K562 (cell line): ENCODE measurements at regions not wholly inside any gene's neighbourhood (a gene's known extent, or its start where the extent isn't known, plus 50 kb on each side); places are given as distances from the start of the nearest gene placed in this dataset.

Source experiments
- ATAC-seq: fragments of 200-7000 bp; cut with Tn5 transposase; 3 replicates; pipeline ENCODE4 v1.9.1; 2020; ENCODE audit warnings: moderate library complexity
- BruUV-seq: library from RNA; stranded (reverse); fragments of 400-500 nt; replicated peaks from 2 replicates; lab custom pipeline; 2021; lab: Mats Ljungman, UMichigan
- CTCF ChIA-PET: fragments of 300-600 bp; formaldehyde crosslinking; extraction: SDS; loops from one replicate; lab custom pipeline; 2021; ENCODE audit warnings: low intra/inter-chr PET ratio; lab: Yijun Ruan, JAX
- POLR2A ChIA-PET: fragments of 300-600, 350-650 bp; sonication (Branson Sonifier 250); formaldehyde crosslinking; extraction: SDS; loops from one replicate; lab custom pipeline; 2021; ENCODE audit warnings: antibody characterized with exemption, inconsistent platforms; lab: Yijun Ruan, JAX
- DNase-seq, 4 experiments: peaks; one replicate each; pipeline versions ENCODE4 v3.0.0 to v3.0.0-alpha.2; 2011 to 2018; ENCODE audit warnings: low spot score in 3 of 4, mixed read lengths in 3 of 4; ENCODE audit errors: extremely low read depth in 1 of 4
- FAIRE-seq: peaks from 2 replicates; lab custom pipeline; 2011; peaks lifted over from hg19 to GRCh38; lab: Jason Lieb, UNC
- H2AFZ ChIP-seq: 2 replicates; pipeline ENCODE4 v1.6.0; 2011; ENCODE audit warnings: low read depth, low read length, control low read depth, inconsistent platforms
- H3K27ac ChIP-seq: fragments of 200-600 bp; 3 replicates; pipeline ENCODE4 v1.8.0; 2011; ENCODE audit warnings: low read depth, mild to moderate bottlenecking, control low read depth, inconsistent platforms, low read length, moderate library complexity, mixed read lengths; ENCODE audit errors: extremely low read depth
- H3K27me3 ChIP-seq, 2 experiments: fragments of 300-600 bp in 1 of 2; 2 replicates in 1 of 2; 3 replicates in 1 of 2; pipeline versions ENCODE4 v1.6.0 to v1.8.0; 2011; ENCODE audit warnings: inconsistent platforms in 2 of 2, low read length in 2 of 2, mild to moderate bottlenecking in 1 of 2, mixed read lengths in 1 of 2, moderate library complexity in 1 of 2; ENCODE audit not compliant: control insufficient read depth in 2 of 2, insufficient read depth in 2 of 2
- H3K36me3 ChIP-seq: fragments of 300-600 bp; 3 replicates; pipeline ENCODE4 v1.8.0; 2011; ENCODE audit warnings: mild to moderate bottlenecking, low read length, inconsistent platforms; ENCODE audit not compliant: control insufficient read depth, insufficient read depth
- H3K4me1 ChIP-seq, 2 experiments: fragments of 200-600 bp in 1 of 2; replicated peaks in 1 of 2; 2 replicates in 1 of 2; 3 replicates in 1 of 2; pipeline versions ENCODE4 v1.5.1 to v1.8.0; 2011; ENCODE audit warnings: inconsistent platforms in 2 of 2, low read length in 2 of 2, mild to moderate bottlenecking in 1 of 2, mixed read lengths in 1 of 2, moderate library complexity in 1 of 2; ENCODE audit not compliant: control insufficient read depth in 2 of 2, insufficient read depth in 2 of 2
- H3K4me2 ChIP-seq: 2 replicates; pipeline ENCODE4 v1.6.1; 2011; ENCODE audit warnings: low read length, control low read depth, inconsistent platforms, mixed read lengths; ENCODE audit not compliant: insufficient read depth
- H3K4me3 ChIP-seq: fragments of 200-600 bp; sonication (generic), shearing (Covaris generic); 2 replicates; pipeline ENCODE4 v1.5.1; 2016; ENCODE audit warnings: control low read depth, inconsistent platforms
- H3K79me2 ChIP-seq: fragments of 200-600 bp; 3 replicates; pipeline ENCODE4 v1.8.0; 2011; ENCODE audit warnings: low read length, inconsistent platforms; ENCODE audit not compliant: control insufficient read depth, insufficient read depth
- H3K9ac ChIP-seq, 2 experiments: 2 replicates each; pipeline versions ENCODE4 v1.6.0 to v1.6.1; 2011; ENCODE audit warnings: low read depth in 2 of 2, low read length in 2 of 2, control low read depth in 1 of 2, inconsistent platforms in 1 of 2, mild to moderate bottlenecking in 1 of 2, mixed read lengths in 1 of 2; ENCODE audit not compliant: insufficient read depth in 1 of 2
- H3K9me1 ChIP-seq: one replicate; pipeline ENCODE4 v1.6.0; 2011; ENCODE audit warnings: inconsistent platforms, mild to moderate bottlenecking, low read length, moderate library complexity; ENCODE audit not compliant: control insufficient read depth, insufficient read depth
- H3K9me3 ChIP-seq: replicated peaks from 2 replicates; pipeline ENCODE4 v1.5.1; 2011; ENCODE audit warnings: low read depth, low read length, inconsistent platforms; ENCODE audit not compliant: control insufficient read depth, insufficient read depth
- H4K20me1 ChIP-seq: replicated peaks from 2 replicates; pipeline ENCODE4 v1.6.1; 2011; ENCODE audit warnings: low read length, inconsistent platforms, mixed read lengths; ENCODE audit not compliant: control insufficient read depth, insufficient read depth
- ESRRA ChIP-seq: fragments of 450-650 bp; IDR thresholded peaks from 2 replicates; pipeline ENCODE4 v1.6.1; 2014; ENCODE audit warnings: low read depth, mild to moderate bottlenecking, moderate library complexity, borderline replicate concordance
- NRF1 ChIP-seq, 2 experiments: fragments of 450-650 bp; IDR thresholded peaks in 1 of 2; conservative IDR thresholded peaks in 1 of 2; 2 replicates each; pipeline ENCODE4 v1.6.1; 2014; ENCODE audit warnings: mild to moderate bottlenecking in 2 of 2
- RAD21 ChIP-seq, 2 experiments: fragments of 250-450 bp in 1 of 2; fragments of 450-650 bp in 1 of 2; sonication (Bioruptor Pico) in 1 of 2; formaldehyde crosslinking in 1 of 2; IDR thresholded peaks in 1 of 2; conservative IDR thresholded peaks in 1 of 2; 2 replicates each; pipeline versions ENCODE4 v1.4.0 to v1.8.0; 2020 to 2022; ENCODE audit warnings: mild to moderate bottlenecking in 2 of 2, moderate library complexity in 1 of 2
- WGBS: fragments of 100-300 bp; shearing (Covaris generic); methylation state at CpG from one replicate; pipeline ENCODE4 v1.1.6; 2016; ENCODE audit warnings: low coverage, mixed read lengths; ENCODE audit not compliant: insufficient coverage; ENCODE audit errors: missing lambda C conversion rate; 5-methylcytosine and 5-hydroxymethylcytosine counted together
- in situ Hi-C: fragments of 300-500 bp; cut with MboI; formaldehyde crosslinking; loops from 4 replicates; pipeline ENCODE4 v1.15.0; 2018; ENCODE audit warnings: inconsistent platforms, mixed read lengths
- intact Hi-C: fragments of 100-400 bp; cut with micrococcal nuclease; formaldehyde crosslinking; loops from 2 replicates; pipeline ENCODE4 v1.14.2; 2022
- TF ChIP-seq, protein P1 (sequence below), 3 experiments: IDR thresholded peaks in 2 of 3; conservative IDR thresholded peaks in 1 of 3; 2 replicates each; pipeline ENCODE4 v1.5.1; 2011 to 2012; ENCODE audit warnings: low read length in 3 of 3, mild to moderate bottlenecking in 3 of 3, control low read depth in 2 of 3, improper control_type of control experiment in 1 of 3, inconsistent platforms in 1 of 3, low read depth in 1 of 3, mixed read lengths in 1 of 3, moderate library complexity in 1 of 3; ENCODE audit not compliant: insufficient read depth in 2 of 3

- no peaks in the 10 kb centered on the region for H3K9me3 ChIP-seq
- ATAC-seq (peak; percentile 98), FAIRE-seq (no peak)
- no peak overlapping the region for H2AFZ ChIP-seq
- no peak overlapping the region for H3K27ac ChIP-seq
- H3K4me2 ChIP-seq = no peak overlapping the region
- no peaks in the 10 kb centered on the region for H3K4me1 ChIP-seq
- no peak overlapping the region for H3K9ac ChIP-seq
- no peaks in the 10 kb centered on the region for H3K27me3 ChIP-seq
- 0% methylated on average over 6 of the region's 6 CpGs for WGBS
- POLR2A ChIA-PET = no interaction called here
- H3K79me2 ChIP-seq = no peaks in the 10 kb centered on the region
- H3K9me1 ChIP-seq = no peaks in the 10 kb centered on the region
- in situ Hi-C loops = no loop called here
- BruUV-seq = no TSS peak
- TF ChIP-seq, protein P1, sequence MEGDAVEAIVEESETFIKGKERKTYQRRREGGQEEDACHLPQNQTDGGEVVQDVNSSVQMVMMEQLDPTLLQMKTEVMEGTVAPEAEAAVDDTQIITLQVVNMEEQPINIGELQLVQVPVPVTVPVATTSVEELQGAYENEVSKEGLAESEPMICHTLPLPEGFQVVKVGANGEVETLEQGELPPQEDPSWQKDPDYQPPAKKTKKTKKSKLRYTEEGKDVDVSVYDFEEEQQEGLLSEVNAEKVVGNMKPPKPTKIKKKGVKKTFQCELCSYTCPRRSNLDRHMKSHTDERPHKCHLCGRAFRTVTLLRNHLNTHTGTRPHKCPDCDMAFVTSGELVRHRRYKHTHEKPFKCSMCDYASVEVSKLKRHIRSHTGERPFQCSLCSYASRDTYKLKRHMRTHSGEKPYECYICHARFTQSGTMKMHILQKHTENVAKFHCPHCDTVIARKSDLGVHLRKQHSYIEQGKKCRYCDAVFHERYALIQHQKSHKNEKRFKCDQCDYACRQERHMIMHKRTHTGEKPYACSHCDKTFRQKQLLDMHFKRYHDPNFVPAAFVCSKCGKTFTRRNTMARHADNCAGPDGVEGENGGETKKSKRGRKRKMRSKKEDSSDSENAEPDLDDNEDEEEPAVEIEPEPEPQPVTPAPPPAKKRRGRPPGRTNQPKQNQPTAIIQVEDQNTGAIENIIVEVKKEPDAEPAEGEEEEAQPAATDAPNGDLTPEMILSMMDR (IDR thresholded peaks at IDR 0.05 in 2 of 3, conservative IDR thresholded peaks at IDR 0.05 in 1 of 3; ENCODE audit: insufficient read depth in 2 of 3, low read depth in 1 of 3, low read length in 3 of 3) = peak; percentile 59 to 70 (median 69)
- TF ChIP-seq ESRRA = no peak
- TF ChIP-seq NRF1 (conservative IDR thresholded peaks at IDR 0.05 in 1 of 2, IDR thresholded peaks at IDR 0.05 in 1 of 2) = peak; percentile 71 to 77
- peak in 1 of 2 experiments; percentile 15; a peak in 2 of 4 replicates for TF ChIP-seq RAD21 (CRISPR knock-in tag; conservative IDR thresholded peaks at IDR 0.05 in 1 of 2, IDR thresholded peaks at IDR 0.05 in 1 of 2)
- TF ChIP-seq, all 486 proteins: peak for 3
- peak; percentile 44 to 60 (median 58) for DNase-seq
- no peak overlapping the region for H3K4me3 ChIP-seq
- H4K20me1 ChIP-seq = no peaks in the 10 kb centered on the region
- intact Hi-C loops = no loop called here
- CTCF ChIA-PET = no interaction called here
- no peaks in the 10 kb centered on the region for H3K36me3 ChIP-seq
Observed at GRCh38 chr2:104733226-104733943, 120.5 kb upstream of the POU3F3 start.
